HepG2 (cell line): ENCODE measurements at regions not wholly inside any gene's neighbourhood (a gene's known extent, or its start where the extent isn't known, plus 50 kb on each side); places are given as distances from the start of the nearest gene placed in this dataset.

Experiments
- ATAC-seq: fragments of 200-7000 bp; cut with Tn5 transposase; 3 replicates; pipeline ENCODE4 v1.9.1; 2020; ENCODE audit warnings: mild to moderate bottlenecking, moderate library complexity
- BruUV-seq: library from RNA; stranded (reverse); fragments of 400-500 nt; replicated peaks from 2 replicates; lab custom pipeline; 2021; lab: Mats Ljungman, UMichigan
- CTCF ChIA-PET: fragments of 300-600 bp; formaldehyde crosslinking; extraction: SDS; loops from one replicate; lab custom pipeline; 2021; ENCODE audit warnings: low total read pairs, inconsistent platforms, low intra/inter-chr PET ratio; lab: Yijun Ruan, JAX
- POLR2A ChIA-PET: fragments of 350-600 bp; sonication (Branson Sonifier 250); formaldehyde crosslinking; loops from one replicate; lab custom pipeline; 2020; ENCODE audit warnings: antibody characterized with exemption, inconsistent platforms; lab: Yijun Ruan, JAX
- DNase-seq: peaks from one replicate; pipeline ENCODE4 v3.0.0-alpha.2; 2015; ENCODE audit warnings: low spot score
- FAIRE-seq: peaks from 3 replicates; lab custom pipeline; 2011; peaks lifted over from hg19 to GRCh38; lab: Jason Lieb, UNC
- H2AFZ ChIP-seq: one replicate; pipeline ENCODE4 v1.6.1; 2011; ENCODE audit warnings: low read length, inconsistent platforms
- H3K27ac ChIP-seq: fragments of 300-600 bp; 3 replicates; pipeline ENCODE4 v1.8.0; 2011; ENCODE audit warnings: mixed run types, mild to moderate bottlenecking, mixed read lengths, low read length, inconsistent platforms; ENCODE audit not compliant: insufficient read depth; ENCODE audit errors: extremely low read length
- H3K27me3 ChIP-seq, 2 experiments: fragments of 200-600 bp in 1 of 2; 2 replicates in 1 of 2; 3 replicates in 1 of 2; pipeline versions ENCODE4 v1.6.0 to v1.8.0; 2011; ENCODE audit warnings: low read length in 2 of 2, mild to moderate bottlenecking in 2 of 2, moderate library complexity in 2 of 2, inconsistent platforms in 1 of 2; ENCODE audit not compliant: insufficient read depth in 2 of 2, control insufficient read depth in 1 of 2
- H3K36me3 ChIP-seq, 2 experiments: fragments of 200-600 bp in 1 of 2; replicated peaks in 1 of 2; 2 replicates in 1 of 2; 3 replicates in 1 of 2; pipeline versions ENCODE4 v1.5.1 to v1.8.0; 2011; ENCODE audit warnings: low read length in 2 of 2, inconsistent platforms in 1 of 2; ENCODE audit not compliant: insufficient read depth in 2 of 2, control insufficient read depth in 1 of 2
- H3K4me1 ChIP-seq: 2 replicates; pipeline ENCODE4 v1.5.1; 2012; ENCODE audit warnings: low read length, inconsistent platforms; ENCODE audit not compliant: insufficient read depth
- H3K4me2 ChIP-seq: 2 replicates; pipeline ENCODE4 v1.6.0; 2011; ENCODE audit warnings: low read depth, low read length, inconsistent platforms
- H3K4me3 ChIP-seq, 3 experiments: fragments of 200-600 bp in 1 of 3; sonication (generic), shearing (Covaris generic) in 1 of 3; replicated peaks in 1 of 3; 2 replicates each; pipeline ENCODE4 v1.5.1; 2011 to 2016; ENCODE audit warnings: low read length in 3 of 3, inconsistent platforms in 2 of 3, low read depth in 2 of 3, mild to moderate bottlenecking in 2 of 3, control low read depth in 1 of 3, mixed read lengths in 1 of 3; ENCODE audit not compliant: insufficient read depth in 1 of 3
- H3K79me2 ChIP-seq: one replicate; pipeline ENCODE4 v1.6.1; 2011; ENCODE audit warnings: low read length, inconsistent platforms; ENCODE audit not compliant: insufficient read depth
- H3K9ac ChIP-seq: 2 replicates; pipeline ENCODE4 v1.6.0; 2011; ENCODE audit warnings: mild to moderate bottlenecking, low read depth, low read length, inconsistent platforms; ENCODE audit not compliant: insufficient read depth
- H3K9me3 ChIP-seq: 2 replicates; pipeline ENCODE4 v1.5.1; 2012; ENCODE audit warnings: mild to moderate bottlenecking, low read length
- H4K20me1 ChIP-seq: 2 replicates; pipeline ENCODE4 v1.6.0; 2011; ENCODE audit warnings: inconsistent platforms, mild to moderate bottlenecking, low read length, moderate library complexity; ENCODE audit not compliant: insufficient read depth
- ARNTL ChIP-seq: sonication (generic); formaldehyde crosslinking; IDR thresholded peaks from 2 replicates; pipeline ENCODE4 v1.4.0; 2020; ENCODE audit warnings: mild to moderate bottlenecking, missing genetic modification reagents
- BCL6 ChIP-seq: IDR thresholded peaks from 2 replicates; pipeline ENCODE4 v1.6.1; 2016; ENCODE audit warnings: missing genetic modification reagents, missing compliant biosample characterization
- GABPA ChIP-seq, 2 experiments: IDR thresholded peaks; 2 replicates each; pipeline ENCODE4 v1.6.1; 2011 to 2016; ENCODE audit warnings: low read depth in 2 of 2, low read length in 1 of 2, missing biosample characterization in 1 of 2, missing genetic modification characterization in 1 of 2
- GPN1 ChIP-seq: sonication (generic); formaldehyde crosslinking; IDR thresholded peaks from 2 replicates; pipeline ENCODE4 v1.5.1; 2020; ENCODE audit warnings: missing genetic modification reagents, borderline replicate concordance
- GZF1 ChIP-seq: sonication (generic); formaldehyde crosslinking; IDR thresholded peaks from 2 replicates; pipeline ENCODE4 v1.5.1; 2020; ENCODE audit warnings: mild to moderate bottlenecking, missing genetic modification reagents
- ISX ChIP-seq: sonication (generic); formaldehyde crosslinking; conservative IDR thresholded peaks from 2 replicates; pipeline ENCODE4 v1.5.0; 2020; ENCODE audit warnings: missing genetic modification reagents
- NFIC ChIP-seq: IDR thresholded peaks from 2 replicates; pipeline ENCODE4 v1.6.1; 2012; ENCODE audit warnings: mild to moderate bottlenecking, low read length, inconsistent platforms
- NFKBIZ ChIP-seq: IDR thresholded peaks from 2 replicates; pipeline ENCODE4 v1.6.1; 2018; ENCODE audit warnings: missing genetic modification reagents, missing compliant biosample characterization
- POLR2G ChIP-seq: fragments of 200-400 bp; formaldehyde crosslinking; IDR thresholded peaks from 2 replicates; pipeline ENCODE4 v1.6.1; 2018; ENCODE audit warnings: mild to moderate bottlenecking, low read depth, low read length, moderate library complexity
- SP5 ChIP-seq: IDR thresholded peaks from 2 replicates; pipeline ENCODE4 v1.6.1; 2016; ENCODE audit warnings: low read depth, borderline replicate concordance
- ZBTB8A ChIP-seq: sonication (generic); formaldehyde crosslinking; IDR thresholded peaks from 2 replicates; pipeline ENCODE4 v1.4.0; 2020; ENCODE audit warnings: mild to moderate bottlenecking, low read depth, missing genetic modification reagents, borderline replicate concordance
- ZFP37 ChIP-seq: sonication (generic); formaldehyde crosslinking; IDR thresholded peaks from 2 replicates; pipeline ENCODE4 v1.4.0; 2020; ENCODE audit warnings: missing genetic modification reagents, borderline replicate concordance
- ZMYM2 ChIP-seq: sonication (generic); formaldehyde crosslinking; IDR thresholded peaks from 2 replicates; pipeline ENCODE4 v1.8.0; 2022; ENCODE audit warnings: mild to moderate bottlenecking, missing genetic modification reagents
- ZNF441 ChIP-seq: sonication (generic); formaldehyde crosslinking; IDR thresholded peaks from 2 replicates; pipeline ENCODE4 v1.7.0; 2021; ENCODE audit warnings: missing genetic modification reagents, borderline replicate concordance
- WGBS: methylation state at CpG from one replicate; pipeline ENCODE4 v1.1.6; 2017; ENCODE audit warnings: low lambda C conversion rate; 5-methylcytosine and 5-hydroxymethylcytosine counted together
- in situ Hi-C: cut with HindIII; loops from 2 replicates; pipeline ENCODE4 v1.10.0; 2017; ENCODE audit warnings: low pct_unique_long_range_greater_than_20kb; ENCODE audit not compliant: extremely low pct_ligation_motif_present
- intact Hi-C: fragments of 100-400 bp; cut with micrococcal nuclease; formaldehyde crosslinking; loops from one replicate; pipeline ENCODE4 v1.10.0; 2022; ENCODE audit not compliant: unreplicated experiment
- TF ChIP-seq, protein P1 (sequence below): sonication (generic); formaldehyde crosslinking; IDR thresholded peaks from 2 replicates; pipeline ENCODE4 v1.5.0; 2020; ENCODE audit warnings: mild to moderate bottlenecking, missing genetic modification reagents, borderline replicate concordance

DNA sequence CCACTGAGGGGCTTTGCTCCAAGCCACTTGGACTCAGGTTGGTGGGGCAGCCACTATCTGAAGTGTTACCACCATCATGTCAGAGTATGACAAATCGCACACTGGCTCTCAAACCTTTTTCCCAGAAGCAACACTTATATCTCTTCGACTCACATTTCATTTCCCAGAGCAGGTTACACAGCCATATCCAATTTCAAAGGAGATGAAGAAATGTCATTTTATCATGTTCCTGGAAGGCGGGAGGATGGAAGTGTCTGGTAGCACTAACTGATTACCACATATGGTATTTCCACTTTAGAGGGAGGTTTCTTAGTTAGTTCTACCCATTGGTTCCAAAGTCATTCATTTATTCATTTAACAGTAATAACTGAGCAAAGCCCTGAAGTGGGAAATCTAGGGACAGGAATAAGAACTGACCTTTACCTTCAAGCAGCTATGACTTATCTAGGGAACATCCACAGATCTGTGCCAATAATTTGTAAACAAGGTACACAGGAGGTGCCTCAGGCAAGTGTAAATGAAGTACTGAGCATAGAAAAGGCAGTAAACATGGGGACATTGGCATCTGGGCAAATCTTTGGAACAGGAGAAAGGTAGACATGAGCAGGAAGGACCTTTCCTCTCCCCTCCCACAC lies 54.9 kb upstream of the LRRC55 start:
- BruUV-seq: no TSS peak
- WGBS: 12% methylated on average over 3 of the region's 3 CpGs
- DNase-seq (no peak), FAIRE-seq (no peak), ATAC-seq (no peak)
- Histone ChIP-seq H4K20me1 (no peaks in the 10 kb centered on the region), H3K9me3 (no peaks in the 10 kb centered on the region), H3K27me3 (peaks cover 0 to 2% of the 10 kb centered on the region in 2 experiments; a peak in 2 of 5 replicates), H3K4me2 (no peak overlapping the region), H3K36me3 (no peaks in the 10 kb centered on the region), H3K27ac (no peak overlapping the region), H3K79me2 (no peaks in the 10 kb centered on the region), H3K4me3 (no peak overlapping the region), H2AFZ (no peak overlapping the region), H3K4me1 (no peaks in the 10 kb centered on the region), H3K9ac (no peak overlapping the region)
- ChIA-PET POLR2A (no interaction called here), CTCF (no interaction called here)
- no peak for TF ChIP-seq ISX (CRISPR knock-in tag)
- TF ChIP-seq ZMYM2 (CRISPR knock-in tag): no peak
- no peak for TF ChIP-seq ZBTB8A (CRISPR knock-in tag)
- no peak for TF ChIP-seq NFIC
- TF ChIP-seq BCL6 (CRISPR knock-in tag): no peak
- no peak for TF ChIP-seq GABPA (IDR thresholded peaks at IDR 0.05; ENCODE audit: low read depth, low read length)
- no peak for TF ChIP-seq GABPA (CRISPR knock-in tag; IDR thresholded peaks at IDR 0.05; ENCODE audit: low read depth)
- TF ChIP-seq ZFP37: no peak
- no peak for TF ChIP-seq GPN1
- TF ChIP-seq, protein P1, sequence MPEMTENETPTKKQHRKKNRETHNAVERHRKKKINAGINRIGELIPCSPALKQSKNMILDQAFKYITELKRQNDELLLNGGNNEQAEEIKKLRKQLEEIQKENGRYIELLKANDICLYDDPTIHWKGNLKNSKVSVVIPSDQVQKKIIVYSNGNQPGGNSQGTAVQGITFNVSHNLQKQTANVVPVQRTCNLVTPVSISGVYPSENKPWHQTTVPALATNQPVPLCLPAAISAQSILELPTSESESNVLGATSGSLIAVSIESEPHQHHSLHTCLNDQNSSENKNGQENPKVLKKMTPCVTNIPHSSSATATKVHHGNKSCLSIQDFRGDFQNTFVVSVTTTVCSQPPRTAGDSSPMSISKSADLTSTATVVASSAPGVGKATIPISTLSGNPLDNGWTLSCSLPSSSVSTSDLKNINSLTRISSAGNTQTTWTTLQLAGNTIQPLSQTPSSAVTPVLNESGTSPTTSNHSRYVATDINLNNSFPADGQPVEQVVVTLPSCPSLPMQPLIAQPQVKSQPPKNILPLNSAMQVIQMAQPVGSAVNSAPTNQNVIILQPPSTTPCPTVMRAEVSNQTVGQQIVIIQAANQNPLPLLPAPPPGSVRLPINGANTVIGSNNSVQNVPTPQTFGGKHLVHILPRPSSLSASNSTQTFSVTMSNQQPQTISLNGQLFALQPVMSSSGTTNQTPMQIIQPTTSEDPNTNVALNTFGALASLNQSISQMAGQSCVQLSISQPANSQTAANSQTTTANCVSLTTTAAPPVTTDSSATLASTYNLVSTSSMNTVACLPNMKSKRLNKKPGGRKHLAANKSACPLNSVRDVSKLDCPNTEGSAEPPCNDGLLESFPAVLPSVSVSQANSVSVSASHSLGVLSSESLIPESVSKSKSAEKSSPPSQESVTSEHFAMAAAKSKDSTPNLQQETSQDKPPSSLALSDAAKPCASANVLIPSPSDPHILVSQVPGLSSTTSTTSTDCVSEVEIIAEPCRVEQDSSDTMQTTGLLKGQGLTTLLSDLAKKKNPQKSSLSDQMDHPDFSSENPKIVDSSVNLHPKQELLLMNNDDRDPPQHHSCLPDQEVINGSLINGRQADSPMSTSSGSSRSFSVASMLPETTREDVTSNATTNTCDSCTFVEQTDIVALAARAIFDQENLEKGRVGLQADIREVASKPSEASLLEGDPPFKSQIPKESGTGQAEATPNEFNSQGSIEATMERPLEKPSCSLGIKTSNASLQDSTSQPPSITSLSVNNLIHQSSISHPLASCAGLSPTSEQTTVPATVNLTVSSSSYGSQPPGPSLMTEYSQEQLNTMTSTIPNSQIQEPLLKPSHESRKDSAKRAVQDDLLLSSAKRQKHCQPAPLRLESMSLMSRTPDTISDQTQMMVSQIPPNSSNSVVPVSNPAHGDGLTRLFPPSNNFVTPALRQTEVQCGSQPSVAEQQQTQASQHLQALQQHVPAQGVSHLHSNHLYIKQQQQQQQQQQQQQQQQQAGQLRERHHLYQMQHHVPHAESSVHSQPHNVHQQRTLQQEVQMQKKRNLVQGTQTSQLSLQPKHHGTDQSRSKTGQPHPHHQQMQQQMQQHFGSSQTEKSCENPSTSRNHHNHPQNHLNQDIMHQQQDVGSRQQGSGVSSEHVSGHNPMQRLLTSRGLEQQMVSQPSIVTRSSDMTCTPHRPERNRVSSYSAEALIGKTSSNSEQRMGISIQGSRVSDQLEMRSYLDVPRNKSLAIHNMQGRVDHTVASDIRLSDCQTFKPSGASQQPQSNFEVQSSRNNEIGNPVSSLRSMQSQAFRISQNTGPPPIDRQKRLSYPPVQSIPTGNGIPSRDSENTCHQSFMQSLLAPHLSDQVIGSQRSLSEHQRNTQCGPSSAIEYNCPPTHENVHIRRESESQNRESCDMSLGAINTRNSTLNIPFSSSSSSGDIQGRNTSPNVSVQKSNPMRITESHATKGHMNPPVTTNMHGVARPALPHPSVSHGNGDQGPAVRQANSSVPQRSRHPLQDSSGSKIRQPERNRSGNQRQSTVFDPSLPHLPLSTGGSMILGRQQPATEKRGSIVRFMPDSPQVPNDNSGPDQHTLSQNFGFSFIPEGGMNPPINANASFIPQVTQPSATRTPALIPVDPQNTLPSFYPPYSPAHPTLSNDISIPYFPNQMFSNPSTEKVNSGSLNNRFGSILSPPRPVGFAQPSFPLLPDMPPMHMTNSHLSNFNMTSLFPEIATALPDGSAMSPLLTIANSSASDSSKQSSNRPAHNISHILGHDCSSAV (CRISPR knock-in tag): no peak
- TF ChIP-seq NFKBIZ (CRISPR knock-in tag): no peak
- TF ChIP-seq ZNF441 (CRISPR knock-in tag): no peak
- no peak for TF ChIP-seq GZF1 (CRISPR knock-in tag)
- TF ChIP-seq POLR2G: no peak
- TF ChIP-seq ARNTL: no peak
- TF ChIP-seq SP5 (CRISPR knock-in tag): no peak
- intact Hi-C loops (no loop called here), in situ Hi-C loops (loop anchor here (10.0 kb wide), 1 partner anchor 282 kb away; no protein-coding TSS in a partner anchor)
